ENCODE measurements at regions not wholly inside any gene's neighbourhood (a gene's known extent, or its start where the extent isn't known, plus 50 kb on each side); places are given as distances from the start of the nearest gene placed in this dataset.

DNA sequence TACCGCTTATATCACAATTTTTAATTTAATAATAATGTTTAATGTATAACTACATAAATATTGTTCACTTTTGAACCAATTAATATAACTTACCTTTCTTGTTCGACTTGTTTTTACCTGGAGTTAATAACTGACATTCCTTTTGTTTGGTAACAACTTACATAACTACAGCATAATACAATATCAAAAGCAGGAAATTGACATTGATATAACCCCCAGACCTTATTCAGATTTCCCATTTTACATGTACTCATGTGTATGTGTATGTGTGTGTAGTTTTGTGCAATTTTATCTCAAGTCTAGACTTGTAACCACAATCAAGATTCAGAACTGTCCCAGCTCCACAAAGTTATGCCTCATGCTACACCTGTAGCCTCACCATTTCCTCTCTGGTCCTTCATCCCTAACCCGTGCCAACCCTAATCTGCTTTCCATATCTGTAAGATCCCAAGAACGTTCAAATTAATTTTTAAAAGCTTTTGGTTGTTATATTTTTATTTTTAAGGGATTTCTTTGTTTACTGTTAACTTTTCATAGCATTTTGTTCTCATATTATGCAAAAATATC lies 190.6 kb downstream of the MANEA start:
- WGBS, 2 donors, result 27 to 28% methylated on average over 4 of the region's 4 CpGs
- H3K4me1 ChIP-seq, result peaks cover 5% of the 10 kb centered on the region
- no peaks in the 10 kb centered on the region for H3K27me3 ChIP-seq
- H3K36me3 ChIP-seq (replicated peaks in 1 of 2; ENCODE audit: insufficient read depth in 1 of 2, low read depth in 2 of 2), result no peaks in the 10 kb centered on the region
- TF ChIP-seq, protein P1, sequence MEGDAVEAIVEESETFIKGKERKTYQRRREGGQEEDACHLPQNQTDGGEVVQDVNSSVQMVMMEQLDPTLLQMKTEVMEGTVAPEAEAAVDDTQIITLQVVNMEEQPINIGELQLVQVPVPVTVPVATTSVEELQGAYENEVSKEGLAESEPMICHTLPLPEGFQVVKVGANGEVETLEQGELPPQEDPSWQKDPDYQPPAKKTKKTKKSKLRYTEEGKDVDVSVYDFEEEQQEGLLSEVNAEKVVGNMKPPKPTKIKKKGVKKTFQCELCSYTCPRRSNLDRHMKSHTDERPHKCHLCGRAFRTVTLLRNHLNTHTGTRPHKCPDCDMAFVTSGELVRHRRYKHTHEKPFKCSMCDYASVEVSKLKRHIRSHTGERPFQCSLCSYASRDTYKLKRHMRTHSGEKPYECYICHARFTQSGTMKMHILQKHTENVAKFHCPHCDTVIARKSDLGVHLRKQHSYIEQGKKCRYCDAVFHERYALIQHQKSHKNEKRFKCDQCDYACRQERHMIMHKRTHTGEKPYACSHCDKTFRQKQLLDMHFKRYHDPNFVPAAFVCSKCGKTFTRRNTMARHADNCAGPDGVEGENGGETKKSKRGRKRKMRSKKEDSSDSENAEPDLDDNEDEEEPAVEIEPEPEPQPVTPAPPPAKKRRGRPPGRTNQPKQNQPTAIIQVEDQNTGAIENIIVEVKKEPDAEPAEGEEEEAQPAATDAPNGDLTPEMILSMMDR (IDR thresholded peaks at IDR 0.05), result no peak
- TF ChIP-seq POLR2A (IDR thresholded peaks at IDR 0.05), result no peak
- ATAC-seq, result peak; percentile 58
- H3K4me3 ChIP-seq, result no peak overlapping the region
- no peak overlapping the region for H3K27ac ChIP-seq
- intact Hi-C loops (cut with DNase I), result no loop called here
- peak in 1 of 4 donors; percentile 8 for DNase-seq
- no peaks in the 10 kb centered on the region for H3K9me3 ChIP-seq

DNA sequence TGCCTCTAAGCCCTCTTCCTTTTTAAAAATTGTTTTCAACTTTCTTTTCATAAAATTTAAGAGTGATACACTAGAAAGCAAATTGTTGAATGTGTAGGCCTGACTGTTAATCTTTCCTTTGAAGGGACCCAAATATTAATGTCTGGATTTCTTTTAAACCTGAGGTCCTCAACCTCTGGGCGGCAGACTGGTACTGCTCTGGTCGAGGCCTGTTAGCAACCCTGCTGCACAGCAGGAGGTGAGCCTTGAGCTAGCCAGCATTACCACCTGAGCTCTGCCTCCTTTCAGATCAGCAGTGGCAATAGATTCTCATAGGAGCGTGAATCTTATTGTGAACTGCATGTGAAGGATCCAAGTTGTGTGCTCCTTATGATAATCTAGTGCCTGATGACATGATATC lies 191.2 kb downstream of the MANEA start:
- intact Hi-C loops (cut with DNase I), result no loop called here
- TF ChIP-seq POLR2A (IDR thresholded peaks at IDR 0.05), result no peak
- TF ChIP-seq, protein P1 (IDR thresholded peaks at IDR 0.05), result peak in 5 of 7 experiments; percentile 9 to 59 (median 15)
- no peak for ATAC-seq
- Histone ChIP-seq H3K4me3 (no peak overlapping the region), H3K4me1 (peaks cover 5% of the 10 kb centered on the region), H3K36me3 (replicated peaks in 1 of 2; ENCODE audit: insufficient read depth in 1 of 2, low read depth in 2 of 2) (no peaks in the 10 kb centered on the region), H3K9me3 (no peaks in the 10 kb centered on the region), H3K27ac (no peak overlapping the region), H3K27me3 (no peaks in the 10 kb centered on the region)
- peak; percentile 18 to 68 (median 22) for DNase-seq
- WGBS, 2 donors, result 48 to 55% methylated on average over 3 of the region's 3 CpGs

DNA sequence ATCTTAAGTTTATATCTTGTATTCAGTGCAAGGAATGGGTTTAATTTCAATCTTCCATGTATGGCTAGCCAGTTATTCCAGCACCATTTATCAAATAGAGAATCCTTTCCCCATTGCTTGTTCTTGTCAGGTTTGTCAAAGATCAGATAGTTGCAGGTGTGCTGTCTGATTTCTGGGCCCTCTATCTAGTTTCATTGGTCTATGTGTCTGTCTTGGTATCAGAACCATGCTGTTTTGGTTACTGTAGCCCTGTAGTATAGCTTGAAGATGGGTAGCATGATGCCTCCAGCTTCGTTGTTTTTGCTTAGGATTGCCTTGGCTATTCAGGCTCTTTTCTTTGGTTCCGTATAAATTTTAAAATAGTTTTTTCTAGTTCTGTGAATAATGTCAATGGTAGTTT lies 200.0 kb downstream of the MANEA start:
- no peaks in the 10 kb centered on the region for H3K9me3 ChIP-seq
- ATAC-seq, result no peak
- no peak overlapping the region for H3K4me3 ChIP-seq
- no peak overlapping the region for H3K27ac ChIP-seq
- no peak for TF ChIP-seq POLR2A (IDR thresholded peaks at IDR 0.05)
- TF ChIP-seq, protein P1 (IDR thresholded peaks at IDR 0.05), result no peak
- H3K4me1 ChIP-seq, result peaks cover 6% of the 10 kb centered on the region
- H3K36me3 ChIP-seq (replicated peaks in 1 of 2; ENCODE audit: insufficient read depth in 1 of 2, low read depth in 2 of 2), result no peaks in the 10 kb centered on the region
- intact Hi-C loops (cut with DNase I), result no loop called here
- no peak for DNase-seq
- WGBS, 2 donors, result 83 to 95% methylated on average over 2 of the region's 2 CpGs
- H3K27me3 ChIP-seq, result no peaks in the 10 kb centered on the region

DNA sequence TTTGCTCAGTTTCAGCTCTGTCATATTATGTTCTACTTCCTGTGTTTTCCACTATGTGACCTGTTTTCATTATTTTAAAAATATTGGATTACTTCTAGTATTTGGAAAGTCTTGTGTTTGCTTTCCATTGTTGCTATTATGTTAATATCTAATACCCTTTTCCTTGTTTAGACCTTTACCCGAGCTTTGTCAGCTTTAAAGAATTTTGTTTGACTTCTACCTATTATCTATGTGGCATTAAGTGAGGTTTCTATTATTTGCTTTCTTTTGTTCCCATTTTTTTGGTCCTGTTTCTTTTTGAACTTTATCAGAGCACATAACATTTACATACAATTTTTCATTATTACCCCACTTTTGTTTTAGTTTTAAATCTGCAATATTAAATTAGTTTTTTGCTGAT lies 202.7 kb downstream of the MANEA start:
- H3K4me1 ChIP-seq, result peaks cover 6% of the 10 kb centered on the region
- no peak overlapping the region for H3K27ac ChIP-seq
- no peak for TF ChIP-seq POLR2A (IDR thresholded peaks at IDR 0.05)
- TF ChIP-seq, protein P1 (IDR thresholded peaks at IDR 0.05), result no peak
- WGBS, 2 donors, result 3 to 17% methylated on average over 1 of the region's 1 CpG
- H3K4me3 ChIP-seq, result no peak overlapping the region
- intact Hi-C loops (cut with DNase I), result no loop called here
- no peaks in the 10 kb centered on the region for H3K9me3 ChIP-seq
- H3K27me3 ChIP-seq, result no peaks in the 10 kb centered on the region
- no peaks in the 10 kb centered on the region for H3K36me3 ChIP-seq (replicated peaks in 1 of 2; ENCODE audit: insufficient read depth in 1 of 2, low read depth in 2 of 2)
- DNase-seq (no peak), ATAC-seq (no peak)

DNA sequence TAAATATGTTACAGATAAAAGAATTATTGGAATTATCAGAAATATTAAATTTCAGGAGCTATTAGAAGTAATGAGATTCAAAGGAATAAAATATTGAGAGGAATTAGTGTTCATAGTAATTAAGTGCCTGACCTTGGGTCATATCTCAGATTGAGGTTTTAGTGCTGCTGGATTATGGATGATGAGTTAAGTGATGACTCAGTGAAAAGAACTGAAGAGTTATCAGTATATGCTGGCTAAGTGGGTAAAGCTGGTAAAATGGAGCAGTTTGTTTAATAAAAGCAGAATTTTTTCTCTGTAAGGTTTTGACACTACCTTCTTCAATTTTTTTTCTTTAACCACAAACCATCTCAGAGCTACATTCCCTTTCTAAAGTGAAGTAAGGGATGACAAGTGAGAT lies 206.7 kb downstream of the MANEA start:
- TF ChIP-seq POLR2A (IDR thresholded peaks at IDR 0.05), result no peak
- TF ChIP-seq, protein P1 (IDR thresholded peaks at IDR 0.05), result no peak
- DNase-seq, result no peak
- Histone ChIP-seq H3K4me3 (no peak overlapping the region), H3K27me3 (no peaks in the 10 kb centered on the region), H3K36me3 (replicated peaks in 1 of 2; ENCODE audit: insufficient read depth in 1 of 2, low read depth in 2 of 2) (no peaks in the 10 kb centered on the region), H3K27ac (no peak overlapping the region), H3K9me3 (no peaks in the 10 kb centered on the region), H3K4me1 (peaks cover 6% of the 10 kb centered on the region)
- no peak for ATAC-seq
- intact Hi-C loops (cut with DNase I), result no loop called here

All from body of pancreas (tissue), 4 donors.